ENCODE measurements at regions not wholly inside any gene's neighbourhood (a gene's known extent, or its start where the extent isn't known, plus 50 kb on each side); places are given as distances from the start of the nearest gene placed in this dataset.

DNA sequence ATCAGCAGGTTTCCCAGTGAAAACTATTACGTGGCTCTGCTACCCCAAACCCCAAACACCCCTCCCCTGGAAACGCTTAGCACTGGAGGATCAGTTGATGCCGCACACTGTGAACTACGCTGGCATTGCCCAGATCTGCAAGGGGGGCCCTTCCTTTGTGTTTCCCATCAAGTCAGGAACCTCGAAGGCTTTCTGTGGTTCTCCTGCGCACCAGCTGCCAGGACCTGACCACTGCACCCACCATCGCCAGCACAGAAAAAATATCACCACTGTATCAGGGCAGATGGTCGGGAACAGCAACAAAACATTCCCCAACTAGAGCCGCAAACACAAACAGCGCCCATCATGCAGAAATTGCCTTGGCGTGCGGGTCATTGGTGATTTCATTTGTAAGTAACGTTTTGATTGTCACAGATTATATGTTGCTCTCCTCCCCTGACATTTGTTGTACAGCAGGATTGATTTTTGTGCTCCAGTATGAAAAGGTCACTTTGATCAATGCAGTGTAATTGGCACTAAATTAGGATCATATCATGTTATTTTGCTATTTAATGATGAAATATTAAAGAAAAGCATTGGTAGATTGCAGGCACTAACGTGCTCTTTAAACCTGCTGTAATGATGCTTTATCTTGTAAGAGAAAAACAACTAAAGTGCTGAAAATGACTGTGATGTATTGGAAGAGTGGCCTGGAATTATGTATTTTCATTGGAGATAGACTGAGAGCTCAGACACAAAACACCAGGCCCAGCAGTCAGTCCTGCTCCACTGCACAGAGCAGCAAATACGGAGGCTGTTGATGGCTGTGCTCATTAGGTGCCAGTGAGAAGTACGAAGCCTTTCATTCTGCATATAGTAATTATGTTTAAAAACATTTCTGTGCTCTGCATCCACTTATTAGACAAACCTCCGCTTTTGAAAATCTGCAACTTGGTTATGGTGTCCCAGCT is 833.2 kb upstream of the SALL3 start:
- TF ChIP-seq POLR2A (IDR thresholded peaks at IDR 0.05) (no peak), EP300 (IDR thresholded peaks at IDR 0.05) (no peak)
- TF ChIP-seq, protein P1, sequence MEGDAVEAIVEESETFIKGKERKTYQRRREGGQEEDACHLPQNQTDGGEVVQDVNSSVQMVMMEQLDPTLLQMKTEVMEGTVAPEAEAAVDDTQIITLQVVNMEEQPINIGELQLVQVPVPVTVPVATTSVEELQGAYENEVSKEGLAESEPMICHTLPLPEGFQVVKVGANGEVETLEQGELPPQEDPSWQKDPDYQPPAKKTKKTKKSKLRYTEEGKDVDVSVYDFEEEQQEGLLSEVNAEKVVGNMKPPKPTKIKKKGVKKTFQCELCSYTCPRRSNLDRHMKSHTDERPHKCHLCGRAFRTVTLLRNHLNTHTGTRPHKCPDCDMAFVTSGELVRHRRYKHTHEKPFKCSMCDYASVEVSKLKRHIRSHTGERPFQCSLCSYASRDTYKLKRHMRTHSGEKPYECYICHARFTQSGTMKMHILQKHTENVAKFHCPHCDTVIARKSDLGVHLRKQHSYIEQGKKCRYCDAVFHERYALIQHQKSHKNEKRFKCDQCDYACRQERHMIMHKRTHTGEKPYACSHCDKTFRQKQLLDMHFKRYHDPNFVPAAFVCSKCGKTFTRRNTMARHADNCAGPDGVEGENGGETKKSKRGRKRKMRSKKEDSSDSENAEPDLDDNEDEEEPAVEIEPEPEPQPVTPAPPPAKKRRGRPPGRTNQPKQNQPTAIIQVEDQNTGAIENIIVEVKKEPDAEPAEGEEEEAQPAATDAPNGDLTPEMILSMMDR (IDR thresholded peaks at IDR 0.05): no peak
